A549 (cell line): ENCODE measurements at regions not wholly inside any gene's neighbourhood (a gene's known extent, or its start where the extent isn't known, plus 50 kb on each side); places are given as distances from the start of the nearest gene placed in this dataset.

ENCODE experiments used
- TF ChIP-seq, protein P1 (sequence below): fragments of >200 bp; sonication (Bioruptor Twin); formaldehyde crosslinking; IDR thresholded peaks from 3 replicates; pipeline ENCODE4 v1.5.1; 2016
- TF ChIP-seq, protein P2 (sequence below): fragments of 200-600 bp; sonication (generic); IDR thresholded peaks from 2 replicates; pipeline ENCODE4 v1.6.1; 2016; ENCODE audit warnings: antibody characterized with exemption, mild to moderate bottlenecking, moderate library complexity

DNA sequence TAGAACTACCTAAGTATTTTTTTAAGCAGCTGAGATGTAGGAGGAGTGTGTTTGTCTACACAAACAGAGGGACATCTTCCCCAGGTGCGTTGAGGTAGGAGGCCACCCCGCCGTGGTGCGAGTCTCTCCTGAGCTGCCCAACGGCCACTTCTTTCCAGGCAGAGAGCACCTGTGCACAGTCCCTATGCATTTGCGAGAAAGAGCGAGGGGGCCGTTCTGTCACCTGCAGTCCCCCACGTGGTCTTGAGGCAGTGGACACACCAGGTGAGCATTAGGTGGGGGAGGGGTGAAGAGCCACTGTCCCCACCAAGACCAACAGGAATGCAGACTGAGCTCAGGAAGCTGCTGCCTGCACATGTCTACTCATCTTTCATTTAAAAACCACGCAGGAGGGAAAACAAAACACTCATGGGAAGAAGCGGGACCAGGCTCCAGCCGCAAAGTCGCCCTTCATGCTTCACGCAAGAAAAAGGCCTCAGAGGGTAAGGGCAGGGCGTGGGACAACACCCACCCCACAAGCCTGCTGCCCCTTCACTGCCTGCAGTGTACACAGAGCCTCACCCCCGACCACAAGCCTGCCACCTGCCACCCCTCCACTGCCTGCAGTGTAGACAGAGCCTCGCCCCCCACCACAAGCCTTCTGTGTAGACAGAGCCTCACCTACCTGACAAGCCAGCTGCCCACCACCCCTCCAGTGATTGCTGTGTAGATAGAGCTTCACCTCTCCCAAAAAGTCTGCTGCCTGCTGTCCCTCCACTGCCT is 142.0 kb downstream of the DLL1 start:
- TF ChIP-seq, protein P1, sequence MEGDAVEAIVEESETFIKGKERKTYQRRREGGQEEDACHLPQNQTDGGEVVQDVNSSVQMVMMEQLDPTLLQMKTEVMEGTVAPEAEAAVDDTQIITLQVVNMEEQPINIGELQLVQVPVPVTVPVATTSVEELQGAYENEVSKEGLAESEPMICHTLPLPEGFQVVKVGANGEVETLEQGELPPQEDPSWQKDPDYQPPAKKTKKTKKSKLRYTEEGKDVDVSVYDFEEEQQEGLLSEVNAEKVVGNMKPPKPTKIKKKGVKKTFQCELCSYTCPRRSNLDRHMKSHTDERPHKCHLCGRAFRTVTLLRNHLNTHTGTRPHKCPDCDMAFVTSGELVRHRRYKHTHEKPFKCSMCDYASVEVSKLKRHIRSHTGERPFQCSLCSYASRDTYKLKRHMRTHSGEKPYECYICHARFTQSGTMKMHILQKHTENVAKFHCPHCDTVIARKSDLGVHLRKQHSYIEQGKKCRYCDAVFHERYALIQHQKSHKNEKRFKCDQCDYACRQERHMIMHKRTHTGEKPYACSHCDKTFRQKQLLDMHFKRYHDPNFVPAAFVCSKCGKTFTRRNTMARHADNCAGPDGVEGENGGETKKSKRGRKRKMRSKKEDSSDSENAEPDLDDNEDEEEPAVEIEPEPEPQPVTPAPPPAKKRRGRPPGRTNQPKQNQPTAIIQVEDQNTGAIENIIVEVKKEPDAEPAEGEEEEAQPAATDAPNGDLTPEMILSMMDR, result no peak
- TF ChIP-seq, protein P2, sequence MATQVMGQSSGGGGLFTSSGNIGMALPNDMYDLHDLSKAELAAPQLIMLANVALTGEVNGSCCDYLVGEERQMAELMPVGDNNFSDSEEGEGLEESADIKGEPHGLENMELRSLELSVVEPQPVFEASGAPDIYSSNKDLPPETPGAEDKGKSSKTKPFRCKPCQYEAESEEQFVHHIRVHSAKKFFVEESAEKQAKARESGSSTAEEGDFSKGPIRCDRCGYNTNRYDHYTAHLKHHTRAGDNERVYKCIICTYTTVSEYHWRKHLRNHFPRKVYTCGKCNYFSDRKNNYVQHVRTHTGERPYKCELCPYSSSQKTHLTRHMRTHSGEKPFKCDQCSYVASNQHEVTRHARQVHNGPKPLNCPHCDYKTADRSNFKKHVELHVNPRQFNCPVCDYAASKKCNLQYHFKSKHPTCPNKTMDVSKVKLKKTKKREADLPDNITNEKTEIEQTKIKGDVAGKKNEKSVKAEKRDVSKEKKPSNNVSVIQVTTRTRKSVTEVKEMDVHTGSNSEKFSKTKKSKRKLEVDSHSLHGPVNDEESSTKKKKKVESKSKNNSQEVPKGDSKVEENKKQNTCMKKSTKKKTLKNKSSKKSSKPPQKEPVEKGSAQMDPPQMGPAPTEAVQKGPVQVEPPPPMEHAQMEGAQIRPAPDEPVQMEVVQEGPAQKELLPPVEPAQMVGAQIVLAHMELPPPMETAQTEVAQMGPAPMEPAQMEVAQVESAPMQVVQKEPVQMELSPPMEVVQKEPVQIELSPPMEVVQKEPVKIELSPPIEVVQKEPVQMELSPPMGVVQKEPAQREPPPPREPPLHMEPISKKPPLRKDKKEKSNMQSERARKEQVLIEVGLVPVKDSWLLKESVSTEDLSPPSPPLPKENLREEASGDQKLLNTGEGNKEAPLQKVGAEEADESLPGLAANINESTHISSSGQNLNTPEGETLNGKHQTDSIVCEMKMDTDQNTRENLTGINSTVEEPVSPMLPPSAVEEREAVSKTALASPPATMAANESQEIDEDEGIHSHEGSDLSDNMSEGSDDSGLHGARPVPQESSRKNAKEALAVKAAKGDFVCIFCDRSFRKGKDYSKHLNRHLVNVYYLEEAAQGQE, result no peak
